ENCODE measurements at regions not wholly inside any gene's neighbourhood (a gene's known extent, or its start where the extent isn't known, plus 50 kb on each side); places are given as distances from the start of the nearest gene placed in this dataset.
"Not testable (repeated sequence)": the region's sequence is repeated elsewhere in the genome, so short reads cannot be mapped to it uniquely, and the experiment has no call there.

GRCh38 chr2:142702397-142702796 is 175.1 kb upstream of the KYNU start:
- TF ChIP-seq CTCF (IDR thresholded peaks at IDR 0.05 in 4 of 5, conservative IDR thresholded peaks at IDR 0.05 in 1 of 5); POLR2A (IDR thresholded peaks at IDR 0.05): not testable (repeated sequence)

Data from gastrocnemius medialis (tissue), 4 donors.